ENCODE measurements at regions not wholly inside any gene's neighbourhood (a gene's known extent, or its start where the extent isn't known, plus 50 kb on each side); places are given as distances from the start of the nearest gene placed in this dataset.
"Not testable (repeated sequence)": the region's sequence is repeated elsewhere in the genome, so short reads cannot be mapped to it uniquely, and the experiment has no call there.

- Histone ChIP-seq H4K8ac (replicated peaks; ENCODE audit: insufficient read length, low read depth, low read length) (no peak overlapping the region), H3K4me2 (ENCODE audit: insufficient read depth, insufficient read length, low read length) (no peak overlapping the region), H2BK120ac (ENCODE audit: low read depth, low read length, poor library complexity, severe bottlenecking) (no peak overlapping the region), H3K23ac (ENCODE audit: insufficient read length, low read depth, low read length) (no peak overlapping the region), H3K27me3 (ENCODE audit: insufficient read depth, low read length) (peaks cover 2% of the 10 kb centered on the region), H3K9me3 (ENCODE audit: control insufficient read depth, low read depth, low read length) (no peaks in the 10 kb centered on the region), H3K79me1 (ENCODE audit: insufficient read depth, low read depth, low read length, poor library complexity, severe bottlenecking) (no peaks in the 10 kb centered on the region), H3K23me2 (ENCODE audit: insufficient read length, low read depth, low read length, poor library complexity, severe bottlenecking) (no peaks in the 10 kb centered on the region), H4K91ac (ENCODE audit: insufficient read length, low read depth, low read length) (no peak overlapping the region), H3K4me1 (ENCODE audit: insufficient read depth, low read length) (no peaks in the 10 kb centered on the region), H3K79me2 (ENCODE audit: insufficient read depth, low read length) (no peaks in the 10 kb centered on the region), H3K9ac (ENCODE audit: extremely low read depth, insufficient read length, low read length) (no peak overlapping the region), H2BK5ac (ENCODE audit: insufficient read length, low read length) (no peak overlapping the region), H2BK12ac (ENCODE audit: insufficient read length, low read depth, low read length) (no peak overlapping the region), H2AK5ac (ENCODE audit: insufficient read length, low read length) (no peak overlapping the region), H2BK15ac (ENCODE audit: low read depth, low read length) (no peak overlapping the region), H3K27ac (ENCODE audit: insufficient read length, low read depth, low read length) (no peak overlapping the region), H3K14ac (ENCODE audit: insufficient read depth, low read length) (no peak overlapping the region), H2BK20ac (ENCODE audit: low read depth, low read length, poor library complexity, severe bottlenecking) (no peak overlapping the region), H3K4ac (ENCODE audit: low read depth, low read length) (no peak overlapping the region), H4K5ac (ENCODE audit: insufficient read length, low read depth, low read length) (no peak overlapping the region), H3K18ac (ENCODE audit: insufficient read length, low read depth, low read length) (no peak overlapping the region), H3K56ac (ENCODE audit: insufficient read length, low read depth, low read length) (no peak overlapping the region), H3T11ph (ENCODE audit: low read length) (no peak overlapping the region), H2AFZ (ENCODE audit: low read length) (no peak overlapping the region), H4K20me1 (ENCODE audit: control insufficient read depth, insufficient read depth, insufficient read length) (peaks cover 3% of the 10 kb centered on the region)
- H3K36me3 Mint-ChIP-seq (ENCODE audit: insufficient read depth in 1 of 3, low read depth in 3 of 3), result peaks cover 5 to 30% (median 12%) of the 10 kb centered on the region in 3 experiments; a peak in 4 of 7 replicates
- peaks cover 18 to 25% of the 10 kb centered on the region in 2 experiments for H3K9me3 Mint-ChIP-seq
- peaks cover 22 to 24% of the 10 kb centered on the region in 2 experiments for H3K4me1 Mint-ChIP-seq
- no peak for TF ChIP-seq CTCF (conservative IDR thresholded peaks at IDR 0.05)
- DNase-seq, result peak; percentile 15
- no peak overlapping the region for H3K27ac Mint-ChIP-seq
- H3K27me3 Mint-ChIP-seq (ENCODE audit: low read depth), result peaks cover 34% of the 10 kb centered on the region
- no CpG with 5 or more reads among the region's 8 CpGs for WGBS (ENCODE audit: extremely low coverage, insufficient read length, low lambda C conversion rate)
- H3K4me3 Mint-ChIP-seq, result no peak overlapping the region
Measured at GRCh38 chr3:194064380-194065332, 71.3 kb upstream of the HES1 start.

GRCh38 chr3:194067327-194067726 lies 68.6 kb upstream of the HES1 start:
- not testable (repeated sequence) for H2AK5ac ChIP-seq (ENCODE audit: insufficient read length, low read length); H3K4ac ChIP-seq (ENCODE audit: low read depth, low read length); H2BK120ac ChIP-seq (ENCODE audit: low read depth, low read length, poor library complexity, severe bottlenecking); H3K27me3 ChIP-seq (ENCODE audit: insufficient read depth, low read length); H3T11ph ChIP-seq (ENCODE audit: low read length); H3K56ac ChIP-seq (ENCODE audit: insufficient read length, low read depth, low read length); H2BK12ac ChIP-seq (ENCODE audit: insufficient read length, low read depth, low read length); H2BK5ac ChIP-seq (ENCODE audit: insufficient read length, low read length); H3K27ac Mint-ChIP-seq; DNase-seq; H3K79me1 ChIP-seq (ENCODE audit: insufficient read depth, low read depth, low read length, poor library complexity, severe bottlenecking); H3K14ac ChIP-seq (ENCODE audit: insufficient read depth, low read length); H3K4me3 Mint-ChIP-seq; H3K4me2 ChIP-seq (ENCODE audit: insufficient read depth, insufficient read length, low read length); H2BK15ac ChIP-seq (ENCODE audit: low read depth, low read length); H2BK20ac ChIP-seq (ENCODE audit: low read depth, low read length, poor library complexity, severe bottlenecking); H2AFZ ChIP-seq (ENCODE audit: low read length); H3K4me1 ChIP-seq (ENCODE audit: insufficient read depth, low read length); H3K79me2 ChIP-seq (ENCODE audit: insufficient read depth, low read length); H4K91ac ChIP-seq (ENCODE audit: insufficient read length, low read depth, low read length); H3K23ac ChIP-seq (ENCODE audit: insufficient read length, low read depth, low read length); H4K20me1 ChIP-seq (ENCODE audit: control insufficient read depth, insufficient read depth, insufficient read length); H3K9ac ChIP-seq (ENCODE audit: extremely low read depth, insufficient read length, low read length); H3K18ac ChIP-seq (ENCODE audit: insufficient read length, low read depth, low read length); H3K9me3 ChIP-seq (ENCODE audit: control insufficient read depth, low read depth, low read length); H4K5ac ChIP-seq (ENCODE audit: insufficient read length, low read depth, low read length); H3K27ac ChIP-seq (ENCODE audit: insufficient read length, low read depth, low read length); H4K8ac ChIP-seq (replicated peaks; ENCODE audit: insufficient read length, low read depth, low read length); H3K23me2 ChIP-seq (ENCODE audit: insufficient read length, low read depth, low read length, poor library complexity, severe bottlenecking)
- Mint-ChIP-seq H3K4me1 (peaks cover 19% of the 10 kb centered on the region in 2 experiments), H3K9me3 (peaks cover 22 to 26% of the 10 kb centered on the region in 2 experiments), H3K27me3 (ENCODE audit: low read depth) (peaks cover 55% of the 10 kb centered on the region), H3K36me3 (ENCODE audit: insufficient read depth in 1 of 3, low read depth in 3 of 3) (peaks cover 5 to 34% (median 15%) of the 10 kb centered on the region in 3 experiments; a peak in 4 of 7 replicates)

Measured in H9 (cell line).